WTC11 (cell line): ENCODE measurements at regions not wholly inside any gene's neighbourhood (a gene's known extent, or its start where the extent isn't known, plus 50 kb on each side); places are given as distances from the start of the nearest gene placed in this dataset.

Source experiments
- CTCF ChIP-seq: fragments of 200-600 bp; IDR thresholded peaks from 2 replicates; pipeline ENCODE4 v1.8.0; 2022; ENCODE audit warnings: antibody characterized with exemption
- NFYB ChIP-seq: sonication (generic); formaldehyde crosslinking; conservative IDR thresholded peaks from 2 replicates; pipeline ENCODE4 v1.8.0; 2022; ENCODE audit warnings: low read depth, missing genetic modification reagents
- NR3C1 ChIP-seq: sonication (generic); formaldehyde crosslinking; conservative IDR thresholded peaks from 2 replicates; pipeline ENCODE4 v1.8.1; 2023; ENCODE audit warnings: low read depth, mild to moderate bottlenecking, missing genetic modification reagents
- SP1 ChIP-seq: sonication (generic); formaldehyde crosslinking; conservative IDR thresholded peaks from 2 replicates; pipeline ENCODE4 v1.8.1; 2022; ENCODE audit warnings: missing genetic modification reagents
- ZBTB43 ChIP-seq: sonication (generic); formaldehyde crosslinking; IDR thresholded peaks from 2 replicates; pipeline ENCODE4 v1.8.1; 2023; ENCODE audit warnings: mild to moderate bottlenecking, missing genetic modification reagents
- ZNF263 ChIP-seq: sonication (generic); formaldehyde crosslinking; IDR thresholded peaks from 2 replicates; pipeline ENCODE4 v1.8.1; 2022; ENCODE audit warnings: low read depth, mild to moderate bottlenecking, moderate library complexity, missing genetic modification reagents

GRCh38 chr6:153720732-153721131, 318.3 kb upstream of the OPRM1 start:
- TF ChIP-seq NFYB (CRISPR knock-in tag) (no peak), CTCF (no peak), ZNF263 (no peak), SP1 (no peak), ZBTB43 (no peak), NR3C1 (CRISPR knock-in tag) (no peak)
